ENCODE measurements at regions not wholly inside any gene's neighbourhood (a gene's known extent, or its start where the extent isn't known, plus 50 kb on each side); places are given as distances from the start of the nearest gene placed in this dataset.

DNA sequence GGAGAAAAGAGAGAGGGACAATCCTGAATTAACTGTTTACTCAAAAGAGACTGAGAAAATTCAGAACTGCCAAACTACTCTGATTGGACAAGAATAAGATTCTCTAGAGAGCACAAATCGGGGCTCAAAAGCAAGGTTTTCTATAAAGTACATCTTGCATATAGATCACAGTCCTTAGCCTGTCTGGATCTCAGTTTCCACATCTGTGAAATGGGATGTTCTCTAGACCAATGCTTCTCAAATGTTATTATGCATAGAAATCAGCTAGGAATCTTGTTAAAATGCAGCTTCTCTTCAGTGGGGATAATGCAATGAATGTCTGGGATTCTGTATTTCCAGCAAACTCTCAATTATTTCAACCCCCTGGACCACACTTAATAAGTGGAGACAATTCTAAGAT is 231.6 kb downstream of the ESM1 start (continued):
- TF ChIP-seq MAX (IDR thresholded peaks at IDR 0.05; ENCODE audit: low read depth) (no peak), TCF12 (IDR thresholded peaks at IDR 0.05) (no peak), IRF3 (IDR thresholded peaks at IDR 0.05; ENCODE audit: low read depth, low read length) (no peak)

DNA sequence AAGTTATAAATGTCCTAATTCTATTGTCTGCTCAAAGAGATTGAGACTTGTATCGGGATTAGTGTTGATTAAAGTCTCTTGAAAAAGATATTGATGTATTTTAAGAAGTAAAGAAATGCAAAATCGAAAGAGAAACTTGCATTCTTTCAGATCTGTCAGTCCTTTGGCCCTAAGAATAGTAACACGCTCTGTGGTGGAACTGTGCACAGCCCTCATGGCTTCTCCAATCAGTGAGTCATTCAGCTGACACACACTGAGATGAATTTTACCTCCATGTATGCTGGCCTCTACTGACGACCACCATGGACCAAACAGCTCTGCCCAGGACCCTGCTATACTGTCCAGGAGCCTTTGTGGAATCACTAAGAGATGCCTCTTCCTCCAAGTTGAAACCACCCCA is 232.4 kb downstream of the ESM1 start:
- H3K9ac ChIP-seq: no peak overlapping the region
- no peaks in the 10 kb centered on the region for H3K9me2 ChIP-seq
- H3K4me1 ChIP-seq (ENCODE audit: control insufficient read depth in 1 of 2, insufficient read depth in 2 of 2, low read depth in 1 of 2, low read length in 1 of 2): peaks cover 0 to 8% of the 10 kb centered on the region in 2 experiments; a peak in 1 of 4 replicates
- POLR2A ChIA-PET: no interaction called here
- H3K9me3 ChIP-seq: no peaks in the 10 kb centered on the region
- no peak overlapping the region for H3K4me3 ChIP-seq (ENCODE audit: low read depth in 2 of 2, low read length in 1 of 2)
- TF ChIP-seq FOSL2 (IDR thresholded peaks at IDR 0.05; ENCODE audit: borderline replicate concordance, low read depth) (no peak), MEF2A (IDR thresholded peaks at IDR 0.05; ENCODE audit: borderline replicate concordance, low read depth) (no peak), FOXM1 (IDR thresholded peaks at IDR 0.05; ENCODE audit: low read depth) (no peak), IRF3 (IDR thresholded peaks at IDR 0.05; ENCODE audit: low read depth, low read length) (no peak), CHD2 (IDR thresholded peaks at IDR 0.05; ENCODE audit: low read length, partially characterized antibody) (no peak), POLR2AphosphoS5 (IDR thresholded peaks at IDR 0.05; ENCODE audit: low read depth, low read length) (no peak), NRF1 (IDR thresholded peaks at IDR 0.05; ENCODE audit: low read depth, low read length) (no peak), PBX3 (IDR thresholded peaks at IDR 0.05) (no peak), RAD21 (IDR thresholded peaks at IDR 0.05; ENCODE audit: low read length) (no peak), EZH2phosphoT487 (IDR thresholded peaks at IDR 0.05; ENCODE audit: borderline replicate concordance, low read depth) (no peak), RCOR1 (IDR thresholded peaks at IDR 0.05; ENCODE audit: low read length) (no peak)
- no peak for DNase-seq
- no peak overlapping the region for H3K27ac ChIP-seq (ENCODE audit: low read depth in 2 of 2, low read length in 1 of 2)
- 26% methylated on average over 4 of the region's 4 CpGs for WGBS (ENCODE audit: low lambda C conversion rate)
- no peaks in the 10 kb centered on the region for H3K79me2 ChIP-seq (ENCODE audit: insufficient read depth)
- no peaks in the 10 kb centered on the region for H4K20me1 ChIP-seq (ENCODE audit: insufficient read depth)
- no peak overlapping the region for H3K4me2 ChIP-seq
- H2AFZ ChIP-seq (ENCODE audit: low read depth): no peak overlapping the region; the same call in 1 of the 2 replicates
- CTCF ChIA-PET: no interaction called here
- no peaks in the 10 kb centered on the region for H3K36me3 ChIP-seq (replicated peaks in 1 of 2; ENCODE audit: control insufficient read depth in 1 of 2, insufficient read depth in 2 of 2, low read length in 1 of 2)
- H3K27me3 ChIP-seq (ENCODE audit: insufficient read depth): no peaks in the 10 kb centered on the region
- H3F3A ChIP-seq (replicated peaks; ENCODE audit: insufficient read depth): no peaks in the 10 kb centered on the region

GRCh38 chr5:54748527-54748926 is 231.0 kb downstream of the SNX18 start:
- no peak for TF ChIP-seq USF1 (IDR thresholded peaks at IDR 0.05; ENCODE audit: borderline replicate concordance, low read depth)
- no peak for TF ChIP-seq EZH2phosphoT487 (IDR thresholded peaks at IDR 0.05; ENCODE audit: borderline replicate concordance, low read depth)
- TF ChIP-seq FOXJ3 (CRISPR knock-in tag; IDR thresholded peaks at IDR 0.05): no peak
- no peak for TF ChIP-seq USF2 (IDR thresholded peaks at IDR 0.05; ENCODE audit: borderline replicate concordance, low read depth, low read length)
- no peak overlapping the region for H3K27ac ChIP-seq (ENCODE audit: low read depth in 2 of 2, low read length in 1 of 2)
- WGBS (ENCODE audit: low lambda C conversion rate): 71% methylated on average over 4 of the region's 4 CpGs
- no peaks in the 10 kb centered on the region for H3K79me2 ChIP-seq (ENCODE audit: insufficient read depth)
- no peaks in the 10 kb centered on the region for H3F3A ChIP-seq (replicated peaks; ENCODE audit: insufficient read depth)
- H3K9me2 ChIP-seq: no peaks in the 10 kb centered on the region
- no peak overlapping the region for H3K4me2 ChIP-seq
- POLR2A ChIA-PET: no interaction called here
- no peaks in the 10 kb centered on the region for H3K36me3 ChIP-seq (replicated peaks in 1 of 2; ENCODE audit: control insufficient read depth in 1 of 2, insufficient read depth in 2 of 2, low read length in 1 of 2)
- no peak for DNase-seq
- no peaks in the 10 kb centered on the region for H3K9me3 ChIP-seq
- H2AFZ ChIP-seq (ENCODE audit: low read depth): no peak overlapping the region
- no peaks in the 10 kb centered on the region for H3K27me3 ChIP-seq (ENCODE audit: insufficient read depth)
- no peak overlapping the region for H3K9ac ChIP-seq
- no peak overlapping the region for H3K4me3 ChIP-seq (ENCODE audit: low read depth in 2 of 2, low read length in 1 of 2)
- peaks cover 0 to 12% of the 10 kb centered on the region in 2 experiments; a peak in 2 of 4 replicates for H3K4me1 ChIP-seq (ENCODE audit: control insufficient read depth in 1 of 2, insufficient read depth in 2 of 2, low read depth in 1 of 2, low read length in 1 of 2)
- H4K20me1 ChIP-seq (ENCODE audit: insufficient read depth): no peaks in the 10 kb centered on the region
- CTCF ChIA-PET: interaction anchor here (0.9 to 1.7 kb wide), 2 partner anchors 10 to 20 kb away, joined by 3 to 8 read pairs; no protein-coding TSS in a partner anchor

All from SK-N-SH (cell line).